ENCODE measurements at regions not wholly inside any gene's neighbourhood (a gene's known extent, or its start where the extent isn't known, plus 50 kb on each side); places are given as distances from the start of the nearest gene placed in this dataset.
"Not testable (repeated sequence)": the region's sequence is repeated elsewhere in the genome, so short reads cannot be mapped to it uniquely, and the experiment has no call there.

- H3K4me3 ChIP-seq (ENCODE audit: low read depth, low read length, poor library complexity, severe bottlenecking): no peak overlapping the region
- no peaks in the 10 kb centered on the region for H3K4me1 ChIP-seq (ENCODE audit: insufficient read depth, low read length, poor library complexity, severe bottlenecking)
- no peak for DNase-seq (ENCODE audit: low spot score)
- no peaks in the 10 kb centered on the region for H3K36me3 ChIP-seq (ENCODE audit: insufficient read depth, low read length, poor library complexity, severe bottlenecking)
- no peak overlapping the region for H3K27ac ChIP-seq (ENCODE audit: low read depth, low read length, poor library complexity, severe bottlenecking)
- POLR2A ChIA-PET (ENCODE audit: low non-redundant PET): no interaction called here
- intact Hi-C loops (cut with micrococcal nuclease; ENCODE audit: unreplicated experiment): no loop called here
- no peak for TF ChIP-seq CTCF (conservative IDR thresholded peaks at IDR 0.05; ENCODE audit: low read depth, low read length)
- BruUV-seq (replicated peaks): no TSS peak
- CTCF ChIA-PET: no interaction called here
- no peaks in the 10 kb centered on the region for H3K9me3 ChIP-seq (ENCODE audit: low read depth, low read length, poor library complexity, severe bottlenecking)
- no peaks in the 10 kb centered on the region for H3K27me3 ChIP-seq (replicated peaks; ENCODE audit: insufficient read depth, low read depth, low read length, poor library complexity)
Measured at GRCh38 chr1:14282707-14283106, 315.8 kb upstream of the KAZN start.

GRCh38 chr1:14285238-14285637 lies 313.2 kb upstream of the KAZN start:
- ChIA-PET POLR2A (ENCODE audit: low non-redundant PET) (no interaction called here), CTCF (no interaction called here)
- intact Hi-C loops (cut with micrococcal nuclease; ENCODE audit: unreplicated experiment): no loop called here
- no peaks in the 10 kb centered on the region for H3K27me3 ChIP-seq (replicated peaks; ENCODE audit: insufficient read depth, low read depth, low read length, poor library complexity)
- H3K9me3 ChIP-seq (ENCODE audit: low read depth, low read length, poor library complexity, severe bottlenecking): no peaks in the 10 kb centered on the region
- H3K4me1 ChIP-seq (ENCODE audit: insufficient read depth, low read length, poor library complexity, severe bottlenecking): no peaks in the 10 kb centered on the region
- TF ChIP-seq CTCF (conservative IDR thresholded peaks at IDR 0.05; ENCODE audit: low read depth, low read length) (no peak), EZH2 (IDR thresholded peaks at IDR 0.05; ENCODE audit: borderline replicate concordance, low read depth, low read length, poor library complexity, severe bottlenecking) (no peak)
- no peaks in the 10 kb centered on the region for H3K36me3 ChIP-seq (ENCODE audit: insufficient read depth, low read length, poor library complexity, severe bottlenecking)
- H3K4me3 ChIP-seq (ENCODE audit: low read depth, low read length, poor library complexity, severe bottlenecking): no peak overlapping the region
- H3K27ac ChIP-seq (ENCODE audit: low read depth, low read length, poor library complexity, severe bottlenecking): no peak overlapping the region
- BruUV-seq (replicated peaks): no TSS peak
- DNase-seq (ENCODE audit: low spot score): no peak

GRCh38 chr1:14291182-14291581 lies 307.3 kb upstream of the KAZN start:
- H3K36me3 ChIP-seq (ENCODE audit: insufficient read depth, low read length, poor library complexity, severe bottlenecking); H3K9me3 ChIP-seq (ENCODE audit: low read depth, low read length, poor library complexity, severe bottlenecking); POLR2A ChIA-PET (ENCODE audit: low non-redundant PET); CTCF ChIA-PET; DNase-seq (ENCODE audit: low spot score); H3K27me3 ChIP-seq (replicated peaks; ENCODE audit: insufficient read depth, low read depth, low read length, poor library complexity); BruUV-seq (replicated peaks); H3K27ac ChIP-seq (ENCODE audit: low read depth, low read length, poor library complexity, severe bottlenecking); H3K4me1 ChIP-seq (ENCODE audit: insufficient read depth, low read length, poor library complexity, severe bottlenecking); intact Hi-C loops (cut with micrococcal nuclease; ENCODE audit: unreplicated experiment); H3K4me3 ChIP-seq (ENCODE audit: low read depth, low read length, poor library complexity, severe bottlenecking): not testable (repeated sequence)

GRCh38 chr1:14292520-14292919 lies 306.0 kb upstream of the KAZN start:
- Histone ChIP-seq H3K4me1 (ENCODE audit: insufficient read depth, low read length, poor library complexity, severe bottlenecking) (no peaks in the 10 kb centered on the region), H3K27ac (ENCODE audit: low read depth, low read length, poor library complexity, severe bottlenecking) (no peak overlapping the region), H3K9me3 (ENCODE audit: low read depth, low read length, poor library complexity, severe bottlenecking) (no peaks in the 10 kb centered on the region), H3K36me3 (ENCODE audit: insufficient read depth, low read length, poor library complexity, severe bottlenecking) (no peaks in the 10 kb centered on the region), H3K4me3 (ENCODE audit: low read depth, low read length, poor library complexity, severe bottlenecking) (no peak overlapping the region), H3K27me3 (replicated peaks; ENCODE audit: insufficient read depth, low read depth, low read length, poor library complexity) (no peaks in the 10 kb centered on the region)
- intact Hi-C loops (cut with micrococcal nuclease; ENCODE audit: unreplicated experiment): no loop called here
- DNase-seq (ENCODE audit: low spot score): no peak
- CTCF ChIA-PET: no interaction called here
- no TSS peak for BruUV-seq (replicated peaks)
- POLR2A ChIA-PET (ENCODE audit: low non-redundant PET): no interaction called here
- TF ChIP-seq CTCF (conservative IDR thresholded peaks at IDR 0.05; ENCODE audit: low read depth, low read length) (no peak), EZH2 (IDR thresholded peaks at IDR 0.05; ENCODE audit: borderline replicate concordance, low read depth, low read length, poor library complexity, severe bottlenecking) (no peak)

All from A673 (cell line).